HepG2 (cell line): ENCODE measurements at regions not wholly inside any gene's neighbourhood (a gene's known extent, or its start where the extent isn't known, plus 50 kb on each side); places are given as distances from the start of the nearest gene placed in this dataset.

ENCODE experiments used
- ATAC-seq: fragments of 200-7000 bp; cut with Tn5 transposase; 3 replicates; pipeline ENCODE4 v1.9.1; 2020; ENCODE audit warnings: mild to moderate bottlenecking, moderate library complexity
- BruUV-seq: library from RNA; stranded (reverse); fragments of 400-500 nt; replicated peaks from 2 replicates; lab custom pipeline; 2021; lab: Mats Ljungman, UMichigan
- CTCF ChIA-PET: fragments of 300-600 bp; formaldehyde crosslinking; extraction: SDS; loops from one replicate; lab custom pipeline; 2021; ENCODE audit warnings: low total read pairs, inconsistent platforms, low intra/inter-chr PET ratio; lab: Yijun Ruan, JAX
- POLR2A ChIA-PET: fragments of 350-600 bp; sonication (Branson Sonifier 250); formaldehyde crosslinking; loops from one replicate; lab custom pipeline; 2020; ENCODE audit warnings: antibody characterized with exemption, inconsistent platforms; lab: Yijun Ruan, JAX
- DNase-seq: peaks from one replicate; pipeline ENCODE4 v3.0.0-alpha.2; 2015; ENCODE audit warnings: low spot score
- FAIRE-seq: peaks from 3 replicates; lab custom pipeline; 2011; peaks lifted over from hg19 to GRCh38; lab: Jason Lieb, UNC
- H2AFZ ChIP-seq: one replicate; pipeline ENCODE4 v1.6.1; 2011; ENCODE audit warnings: low read length, inconsistent platforms
- H3K27ac ChIP-seq: fragments of 300-600 bp; 3 replicates; pipeline ENCODE4 v1.8.0; 2011; ENCODE audit warnings: mixed run types, mild to moderate bottlenecking, mixed read lengths, low read length, inconsistent platforms; ENCODE audit not compliant: insufficient read depth; ENCODE audit errors: extremely low read length
- H3K27me3 ChIP-seq, 2 experiments: fragments of 200-600 bp in 1 of 2; 2 replicates in 1 of 2; 3 replicates in 1 of 2; pipeline versions ENCODE4 v1.6.0 to v1.8.0; 2011; ENCODE audit warnings: low read length in 2 of 2, mild to moderate bottlenecking in 2 of 2, moderate library complexity in 2 of 2, inconsistent platforms in 1 of 2; ENCODE audit not compliant: insufficient read depth in 2 of 2, control insufficient read depth in 1 of 2
- H3K36me3 ChIP-seq, 2 experiments: fragments of 200-600 bp in 1 of 2; replicated peaks in 1 of 2; 2 replicates in 1 of 2; 3 replicates in 1 of 2; pipeline versions ENCODE4 v1.5.1 to v1.8.0; 2011; ENCODE audit warnings: low read length in 2 of 2, inconsistent platforms in 1 of 2; ENCODE audit not compliant: insufficient read depth in 2 of 2, control insufficient read depth in 1 of 2
- H3K4me1 ChIP-seq: 2 replicates; pipeline ENCODE4 v1.5.1; 2012; ENCODE audit warnings: low read length, inconsistent platforms; ENCODE audit not compliant: insufficient read depth
- H3K4me2 ChIP-seq: 2 replicates; pipeline ENCODE4 v1.6.0; 2011; ENCODE audit warnings: low read depth, low read length, inconsistent platforms
- H3K4me3 ChIP-seq, 3 experiments: fragments of 200-600 bp in 1 of 3; sonication (generic), shearing (Covaris generic) in 1 of 3; replicated peaks in 1 of 3; 2 replicates each; pipeline ENCODE4 v1.5.1; 2011 to 2016; ENCODE audit warnings: low read length in 3 of 3, inconsistent platforms in 2 of 3, low read depth in 2 of 3, mild to moderate bottlenecking in 2 of 3, control low read depth in 1 of 3, mixed read lengths in 1 of 3; ENCODE audit not compliant: insufficient read depth in 1 of 3
- H3K79me2 ChIP-seq: one replicate; pipeline ENCODE4 v1.6.1; 2011; ENCODE audit warnings: low read length, inconsistent platforms; ENCODE audit not compliant: insufficient read depth
- H3K9ac ChIP-seq: 2 replicates; pipeline ENCODE4 v1.6.0; 2011; ENCODE audit warnings: mild to moderate bottlenecking, low read depth, low read length, inconsistent platforms; ENCODE audit not compliant: insufficient read depth
- H3K9me3 ChIP-seq: 2 replicates; pipeline ENCODE4 v1.5.1; 2012; ENCODE audit warnings: mild to moderate bottlenecking, low read length
- H4K20me1 ChIP-seq: 2 replicates; pipeline ENCODE4 v1.6.0; 2011; ENCODE audit warnings: inconsistent platforms, mild to moderate bottlenecking, low read length, moderate library complexity; ENCODE audit not compliant: insufficient read depth
- CHCHD3 ChIP-seq: sonication (generic); formaldehyde crosslinking; IDR thresholded peaks from 2 replicates; pipeline ENCODE4 v1.8.0; 2022; ENCODE audit warnings: mild to moderate bottlenecking, missing genetic modification reagents, moderate library complexity
- FOXA1 ChIP-seq, 2 experiments: fragments of 450-650 bp in 1 of 2; sonication (generic) in 1 of 2; formaldehyde crosslinking in 1 of 2; IDR thresholded peaks; 2 replicates each; pipeline versions ENCODE4 v1.4.0 to v1.6.1; 2016 to 2020; ENCODE audit warnings: missing genetic modification reagents in 1 of 2
- MXI1 ChIP-seq: IDR thresholded peaks from 3 replicates; pipeline ENCODE4 v1.6.1; 2012; ENCODE audit warnings: low read depth, low read length, inconsistent platforms, borderline replicate concordance
- PTBP1 ChIP-seq: fragments of 200-400 bp; formaldehyde crosslinking; IDR thresholded peaks from 2 replicates; pipeline ENCODE4 v1.6.1; 2018; ENCODE audit warnings: low read length, low read depth; ENCODE audit not compliant: poor library complexity, severe bottlenecking
- SP5 ChIP-seq: IDR thresholded peaks from 2 replicates; pipeline ENCODE4 v1.6.1; 2016; ENCODE audit warnings: low read depth, borderline replicate concordance
- YY1 ChIP-seq: IDR thresholded peaks from 2 replicates; pipeline ENCODE4 v1.6.1; 2011; ENCODE audit warnings: low read length, low read depth, moderate library complexity, mild to moderate bottlenecking; ENCODE audit not compliant: insufficient read depth, insufficient replicate concordance
- ZNF383 ChIP-seq: sonication (generic); formaldehyde crosslinking; IDR thresholded peaks from 2 replicates; pipeline ENCODE4 v1.4.0; 2020; ENCODE audit warnings: missing genetic modification reagents, mild to moderate bottlenecking, borderline replicate concordance
- ZNF530 ChIP-seq: sonication (generic); formaldehyde crosslinking; IDR thresholded peaks from 2 replicates; pipeline ENCODE4 v1.5.0; 2020; ENCODE audit warnings: low read depth, mild to moderate bottlenecking, missing genetic modification reagents
- ZNF563 ChIP-seq: sonication (generic); formaldehyde crosslinking; IDR thresholded peaks from 2 replicates; pipeline ENCODE4 v1.8.0; 2022; ENCODE audit warnings: mild to moderate bottlenecking, moderate library complexity, missing genetic modification reagents
- WGBS: methylation state at CpG from one replicate; pipeline ENCODE4 v1.1.6; 2017; ENCODE audit warnings: low lambda C conversion rate; 5-methylcytosine and 5-hydroxymethylcytosine counted together
- in situ Hi-C: cut with HindIII; loops from 2 replicates; pipeline ENCODE4 v1.10.0; 2017; ENCODE audit warnings: low pct_unique_long_range_greater_than_20kb; ENCODE audit not compliant: extremely low pct_ligation_motif_present
- intact Hi-C: fragments of 100-400 bp; cut with micrococcal nuclease; formaldehyde crosslinking; loops from one replicate; pipeline ENCODE4 v1.10.0; 2022; ENCODE audit not compliant: unreplicated experiment
- TF ChIP-seq, protein P1 (sequence below): IDR thresholded peaks from 2 replicates; pipeline ENCODE4 v1.6.1; 2016
- TF ChIP-seq, protein P2 (sequence below): sonication (generic); formaldehyde crosslinking; IDR thresholded peaks from 2 replicates; pipeline ENCODE4 v1.4.0; 2020; ENCODE audit warnings: missing genetic modification reagents
- TF ChIP-seq, protein P3 (sequence below): IDR thresholded peaks from 2 replicates; pipeline ENCODE4 v1.6.1; 2016; ENCODE audit warnings: low read depth, borderline replicate concordance

DNA sequence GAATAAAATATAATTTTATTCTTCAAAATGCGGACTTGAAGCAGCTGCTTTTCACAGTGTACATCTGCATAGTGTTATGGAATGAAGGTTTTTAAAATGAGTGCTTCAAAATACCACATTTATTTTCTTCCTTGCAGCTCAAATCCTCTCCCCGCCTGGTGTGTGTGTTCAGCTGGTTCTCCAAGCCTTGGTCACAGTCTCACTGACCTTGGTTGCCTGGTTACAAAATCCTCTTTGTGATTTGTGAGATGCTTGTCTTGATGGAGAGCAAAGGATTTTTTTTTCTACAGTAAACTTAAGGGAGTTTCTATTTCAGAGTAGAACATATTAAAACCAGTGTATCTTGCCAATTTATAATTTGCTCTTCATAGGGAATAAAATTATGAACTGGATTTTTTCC lies 139.2 kb downstream of the PCDH18 start:
- no peaks in the 10 kb centered on the region for H3K9me3 ChIP-seq
- ChIA-PET POLR2A (no interaction called here), CTCF (no interaction called here)
- ATAC-seq: no peak
- H3K4me3 ChIP-seq: no peak overlapping the region
- WGBS: 7% methylated on average over 2 of the region's 2 CpGs
- H4K20me1 ChIP-seq: no peaks in the 10 kb centered on the region
- no peak overlapping the region for H3K4me2 ChIP-seq
- TF ChIP-seq CHCHD3: no peak
- TF ChIP-seq, protein P1, sequence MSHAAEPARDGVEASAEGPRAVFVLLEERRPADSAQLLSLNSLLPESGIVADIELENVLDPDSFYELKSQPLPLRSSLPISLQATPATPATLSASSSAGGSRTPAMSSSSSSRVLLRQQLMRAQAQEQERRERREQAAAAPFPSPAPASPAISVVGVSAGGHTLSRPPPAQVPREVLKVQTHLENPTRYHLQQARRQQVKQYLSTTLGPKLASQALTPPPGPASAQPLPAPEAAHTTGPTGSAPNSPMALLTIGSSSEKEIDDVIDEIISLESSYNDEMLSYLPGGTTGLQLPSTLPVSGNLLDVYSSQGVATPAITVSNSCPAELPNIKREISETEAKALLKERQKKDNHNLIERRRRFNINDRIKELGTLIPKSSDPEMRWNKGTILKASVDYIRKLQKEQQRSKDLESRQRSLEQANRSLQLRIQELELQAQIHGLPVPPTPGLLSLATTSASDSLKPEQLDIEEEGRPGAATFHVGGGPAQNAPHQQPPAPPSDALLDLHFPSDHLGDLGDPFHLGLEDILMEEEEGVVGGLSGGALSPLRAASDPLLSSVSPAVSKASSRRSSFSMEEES (CRISPR knock-in tag): no peak
- TF ChIP-seq FOXA1 (IDR thresholded peaks at IDR 0.05): no peak
- TF ChIP-seq FOXA1 (CRISPR knock-in tag; IDR thresholded peaks at IDR 0.05): no peak
- TF ChIP-seq, protein P2, sequence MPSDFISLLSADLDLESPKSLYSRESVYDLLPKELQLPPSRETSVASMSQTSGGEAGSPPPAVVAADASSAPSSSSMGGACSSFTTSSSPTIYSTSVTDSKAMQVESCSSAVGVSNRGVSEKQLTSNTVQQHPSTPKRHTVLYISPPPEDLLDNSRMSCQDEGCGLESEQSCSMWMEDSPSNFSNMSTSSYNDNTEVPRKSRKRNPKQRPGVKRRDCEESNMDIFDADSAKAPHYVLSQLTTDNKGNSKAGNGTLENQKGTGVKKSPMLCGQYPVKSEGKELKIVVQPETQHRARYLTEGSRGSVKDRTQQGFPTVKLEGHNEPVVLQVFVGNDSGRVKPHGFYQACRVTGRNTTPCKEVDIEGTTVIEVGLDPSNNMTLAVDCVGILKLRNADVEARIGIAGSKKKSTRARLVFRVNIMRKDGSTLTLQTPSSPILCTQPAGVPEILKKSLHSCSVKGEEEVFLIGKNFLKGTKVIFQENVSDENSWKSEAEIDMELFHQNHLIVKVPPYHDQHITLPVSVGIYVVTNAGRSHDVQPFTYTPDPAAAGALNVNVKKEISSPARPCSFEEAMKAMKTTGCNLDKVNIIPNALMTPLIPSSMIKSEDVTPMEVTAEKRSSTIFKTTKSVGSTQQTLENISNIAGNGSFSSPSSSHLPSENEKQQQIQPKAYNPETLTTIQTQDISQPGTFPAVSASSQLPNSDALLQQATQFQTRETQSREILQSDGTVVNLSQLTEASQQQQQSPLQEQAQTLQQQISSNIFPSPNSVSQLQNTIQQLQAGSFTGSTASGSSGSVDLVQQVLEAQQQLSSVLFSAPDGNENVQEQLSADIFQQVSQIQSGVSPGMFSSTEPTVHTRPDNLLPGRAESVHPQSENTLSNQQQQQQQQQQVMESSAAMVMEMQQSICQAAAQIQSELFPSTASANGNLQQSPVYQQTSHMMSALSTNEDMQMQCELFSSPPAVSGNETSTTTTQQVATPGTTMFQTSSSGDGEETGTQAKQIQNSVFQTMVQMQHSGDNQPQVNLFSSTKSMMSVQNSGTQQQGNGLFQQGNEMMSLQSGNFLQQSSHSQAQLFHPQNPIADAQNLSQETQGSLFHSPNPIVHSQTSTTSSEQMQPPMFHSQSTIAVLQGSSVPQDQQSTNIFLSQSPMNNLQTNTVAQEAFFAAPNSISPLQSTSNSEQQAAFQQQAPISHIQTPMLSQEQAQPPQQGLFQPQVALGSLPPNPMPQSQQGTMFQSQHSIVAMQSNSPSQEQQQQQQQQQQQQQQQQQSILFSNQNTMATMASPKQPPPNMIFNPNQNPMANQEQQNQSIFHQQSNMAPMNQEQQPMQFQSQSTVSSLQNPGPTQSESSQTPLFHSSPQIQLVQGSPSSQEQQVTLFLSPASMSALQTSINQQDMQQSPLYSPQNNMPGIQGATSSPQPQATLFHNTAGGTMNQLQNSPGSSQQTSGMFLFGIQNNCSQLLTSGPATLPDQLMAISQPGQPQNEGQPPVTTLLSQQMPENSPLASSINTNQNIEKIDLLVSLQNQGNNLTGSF (CRISPR knock-in tag): no peak
- TF ChIP-seq ZNF383: no peak
- TF ChIP-seq, protein P3, sequence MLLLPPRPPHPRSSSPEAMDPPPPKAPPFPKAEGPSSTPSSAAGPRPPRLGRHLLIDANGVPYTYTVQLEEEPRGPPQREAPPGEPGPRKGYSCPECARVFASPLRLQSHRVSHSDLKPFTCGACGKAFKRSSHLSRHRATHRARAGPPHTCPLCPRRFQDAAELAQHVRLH: no peak
- TF ChIP-seq YY1: no peak
- TF ChIP-seq MXI1: no peak
- TF ChIP-seq PTBP1: no peak
- no peak for TF ChIP-seq SP5 (CRISPR knock-in tag)
- no peak for TF ChIP-seq ZNF530 (CRISPR knock-in tag)
- TF ChIP-seq ZNF563 (CRISPR knock-in tag): no peak
- BruUV-seq: no TSS peak
- DNase-seq: no peak
- H2AFZ ChIP-seq: no peak overlapping the region
- in situ Hi-C loops (no loop called here), intact Hi-C loops (no loop called here)
- no peaks in the 10 kb centered on the region for H3K79me2 ChIP-seq
- FAIRE-seq: no peak
- no peaks in the 10 kb centered on the region for H3K4me1 ChIP-seq
- H3K36me3 ChIP-seq: no peaks in the 10 kb centered on the region
- no peak overlapping the region for H3K9ac ChIP-seq
- H3K27ac ChIP-seq: no peak overlapping the region
- H3K27me3 ChIP-seq: no peaks in the 10 kb centered on the region
